CD4-positive, alpha-beta T cell (primary cell): ENCODE measurements at regions not wholly inside any gene's neighbourhood (a gene's known extent, or its start where the extent isn't known, plus 50 kb on each side); places are given as distances from the start of the nearest gene placed in this dataset.
"Not testable (repeated sequence)": the region's sequence is repeated elsewhere in the genome, so short reads cannot be mapped to it uniquely, and the experiment has no call there.

ENCODE experiments used
- ATAC-seq: fragments of 200-7000 bp; cut with Tn5 transposase; one replicate; pipeline ENCODE4 v1.10.0; 2022; ENCODE audit warnings: mild to moderate bottlenecking; ENCODE audit not compliant: poor library complexity
- CTCF ChIA-PET: fragments of 350-600 bp; sonication (Branson Sonifier 250); formaldehyde crosslinking; loops from one replicate; lab custom pipeline; 2021; ENCODE audit warnings: antibody characterized with exemption, inconsistent platforms; lab: Charles Lee
- POLR2A ChIA-PET: fragments of 350-600 bp; sonication (Branson Sonifier 250); formaldehyde crosslinking; loops from one replicate; lab custom pipeline; 2021; ENCODE audit warnings: antibody characterized with exemption, inconsistent platforms; lab: Charles Lee
- DNase-seq, 14 experiments: peaks; one replicate each; pipeline ENCODE4 v3.0.0-alpha.2; 2013 to 2020; ENCODE audit warnings: mixed read lengths in 2 of 14
- H3K27ac ChIP-seq, 2 donors: one replicate each; pipeline versions ENCODE4 v1.5.1 to v1.7.0; 2013; ENCODE audit warnings: low read length in 2 of 2, low read depth in 1 of 2, mild to moderate bottlenecking in 1 of 2
- H3K27me3 ChIP-seq, 2 experiments: 1 replicate in 1 of 2; 2 replicates in 1 of 2; pipeline versions ENCODE4 v1.6.1 to v1.7.0; 2013; ENCODE audit warnings: low read length in 2 of 2, control low read depth in 1 of 2, mild to moderate bottlenecking in 1 of 2, moderate library complexity in 1 of 2; ENCODE audit not compliant: insufficient read depth in 2 of 2, control insufficient read depth in 1 of 2
- H3K36me3 ChIP-seq: one replicate; pipeline ENCODE4 v1.6.1; 2013; ENCODE audit warnings: low read length, control low read depth; ENCODE audit not compliant: insufficient read depth
- H3K4me1 ChIP-seq: one replicate; pipeline ENCODE4 v1.6.1; 2013; ENCODE audit warnings: low read length, control low read depth; ENCODE audit not compliant: insufficient read depth
- H3K4me3 ChIP-seq: one replicate; pipeline ENCODE4 v1.5.1; 2013; ENCODE audit warnings: mild to moderate bottlenecking, low read length, moderate library complexity
- H3K9me3 ChIP-seq, 2 experiments: 1 replicate in 1 of 2; 2 replicates in 1 of 2; pipeline versions ENCODE4 v1.6.1 to v1.7.0; 2013; ENCODE audit warnings: low read length in 2 of 2, mild to moderate bottlenecking in 2 of 2, control low read depth in 1 of 2, moderate library complexity in 1 of 2; ENCODE audit not compliant: control insufficient read depth in 1 of 2, insufficient read depth in 1 of 2
- H3K27ac Mint-ChIP-seq: one replicate; pipeline ENCODE4 v1.8.0; 2020; ENCODE audit warnings: mixed read lengths
- H3K27me3 Mint-ChIP-seq: one replicate; pipeline ENCODE4 v1.8.0; 2021; ENCODE audit warnings: mixed read lengths
- H3K36me3 Mint-ChIP-seq: one replicate; pipeline ENCODE4 v1.8.0; 2021; ENCODE audit warnings: low read depth, mixed read lengths
- H3K4me1 Mint-ChIP-seq: one replicate; pipeline ENCODE4 v1.8.0; 2021; ENCODE audit warnings: low read depth, mixed read lengths
- H3K4me3 Mint-ChIP-seq: one replicate; pipeline ENCODE4 v1.8.0; 2020; ENCODE audit warnings: mild to moderate bottlenecking, mixed read lengths
- H3K9me3 Mint-ChIP-seq: one replicate; pipeline ENCODE4 v1.8.0; 2020; ENCODE audit warnings: mixed read lengths
- intact Hi-C, 2 experiments: fragments of 100-400 bp; cut with DNase I in 1 of 2; cut with micrococcal nuclease in 1 of 2; formaldehyde crosslinking; loops; one replicate each; pipeline versions ENCODE4 v1.15.1 to v1.9.0; 2023 to 2025; cut with DNase I, micrococcal nuclease
- TF ChIP-seq, protein P1 (sequence below): fragments of 200-600 bp; IDR thresholded peaks from one replicate; pipeline ENCODE4 v1.8.0; 2022; ENCODE audit warnings: antibody characterized with exemption, mild to moderate bottlenecking

DNA sequence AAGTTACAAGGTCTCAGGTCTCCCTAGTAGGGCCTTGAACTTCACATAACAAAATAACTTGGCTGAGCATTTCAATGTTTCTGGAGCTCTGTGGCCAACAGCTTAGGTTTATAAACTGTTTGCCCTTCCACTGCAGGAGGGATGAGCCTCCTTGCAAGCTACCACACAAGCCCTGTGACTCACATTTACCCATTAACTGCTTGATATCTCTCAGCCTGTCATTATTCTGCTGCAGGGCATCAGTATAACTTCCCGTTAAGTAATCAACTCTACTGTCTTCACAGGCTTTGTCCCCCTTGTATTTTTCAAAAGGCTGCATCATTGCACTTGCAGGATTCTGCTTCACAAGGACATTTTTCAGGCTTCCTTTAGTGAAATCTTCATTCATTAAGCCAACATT is 151.7 kb upstream of the CXCL13 start:
- Histone ChIP-seq H3K9me3 (no peaks in the 10 kb centered on the region), H3K4me1 (no peaks in the 10 kb centered on the region), H3K27ac (no peak overlapping the region), H3K4me3 (no peak overlapping the region), H3K27me3 (peaks cover 0 to 6% of the 10 kb centered on the region in 2 experiments), H3K36me3 (no peaks in the 10 kb centered on the region)
- no peak overlapping the region for H3K4me3 Mint-ChIP-seq
- ChIA-PET CTCF (no interaction called here), POLR2A (no interaction called here)
- no peaks in the 10 kb centered on the region for H3K36me3 Mint-ChIP-seq
- intact Hi-C loops: no loop called here
- ATAC-seq: no peak
- H3K27ac Mint-ChIP-seq: no peak overlapping the region
- TF ChIP-seq, protein P1, sequence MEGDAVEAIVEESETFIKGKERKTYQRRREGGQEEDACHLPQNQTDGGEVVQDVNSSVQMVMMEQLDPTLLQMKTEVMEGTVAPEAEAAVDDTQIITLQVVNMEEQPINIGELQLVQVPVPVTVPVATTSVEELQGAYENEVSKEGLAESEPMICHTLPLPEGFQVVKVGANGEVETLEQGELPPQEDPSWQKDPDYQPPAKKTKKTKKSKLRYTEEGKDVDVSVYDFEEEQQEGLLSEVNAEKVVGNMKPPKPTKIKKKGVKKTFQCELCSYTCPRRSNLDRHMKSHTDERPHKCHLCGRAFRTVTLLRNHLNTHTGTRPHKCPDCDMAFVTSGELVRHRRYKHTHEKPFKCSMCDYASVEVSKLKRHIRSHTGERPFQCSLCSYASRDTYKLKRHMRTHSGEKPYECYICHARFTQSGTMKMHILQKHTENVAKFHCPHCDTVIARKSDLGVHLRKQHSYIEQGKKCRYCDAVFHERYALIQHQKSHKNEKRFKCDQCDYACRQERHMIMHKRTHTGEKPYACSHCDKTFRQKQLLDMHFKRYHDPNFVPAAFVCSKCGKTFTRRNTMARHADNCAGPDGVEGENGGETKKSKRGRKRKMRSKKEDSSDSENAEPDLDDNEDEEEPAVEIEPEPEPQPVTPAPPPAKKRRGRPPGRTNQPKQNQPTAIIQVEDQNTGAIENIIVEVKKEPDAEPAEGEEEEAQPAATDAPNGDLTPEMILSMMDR: no peak
- no peak for DNase-seq
- no peaks in the 10 kb centered on the region for H3K9me3 Mint-ChIP-seq
- peaks cover 2% of the 10 kb centered on the region for H3K27me3 Mint-ChIP-seq
- no peaks in the 10 kb centered on the region for H3K4me1 Mint-ChIP-seq

DNA sequence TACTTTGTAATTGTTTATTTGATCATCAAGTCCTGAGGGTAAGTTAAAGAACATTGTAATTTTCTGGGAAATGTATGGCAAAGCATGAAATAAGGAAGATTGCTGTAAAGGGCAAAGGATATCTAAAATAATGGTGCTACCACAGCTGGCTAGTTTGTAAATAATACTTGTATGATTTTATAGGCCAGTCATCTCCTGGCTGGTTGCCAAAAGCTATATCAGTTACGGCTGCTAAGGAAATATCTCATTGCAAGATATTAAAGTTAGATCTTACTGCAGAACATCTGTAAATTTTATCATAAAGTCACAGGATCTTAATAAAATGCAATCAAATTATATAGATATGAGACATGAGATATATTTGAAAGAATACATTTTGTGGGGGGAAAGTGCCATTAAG is 150.8 kb upstream of the CXCL13 start:
- Mint-ChIP-seq H3K9me3 (no peaks in the 10 kb centered on the region), H3K36me3 (no peaks in the 10 kb centered on the region), H3K27ac (no peak overlapping the region), H3K4me1 (no peaks in the 10 kb centered on the region), H3K4me3 (no peak overlapping the region), H3K27me3 (no peaks in the 10 kb centered on the region)
- DNase-seq (no peak), ATAC-seq (no peak)
- POLR2A ChIA-PET: no interaction called here
- H3K27ac ChIP-seq: no peak overlapping the region
- TF ChIP-seq, protein P1: no peak
- CTCF ChIA-PET: no interaction called here
- H3K36me3 ChIP-seq: no peaks in the 10 kb centered on the region
- intact Hi-C loops: no loop called here
- no peaks in the 10 kb centered on the region for H3K4me1 ChIP-seq
- H3K4me3 ChIP-seq: no peak overlapping the region
- no peaks in the 10 kb centered on the region for H3K27me3 ChIP-seq
- H3K9me3 ChIP-seq: no peaks in the 10 kb centered on the region

DNA sequence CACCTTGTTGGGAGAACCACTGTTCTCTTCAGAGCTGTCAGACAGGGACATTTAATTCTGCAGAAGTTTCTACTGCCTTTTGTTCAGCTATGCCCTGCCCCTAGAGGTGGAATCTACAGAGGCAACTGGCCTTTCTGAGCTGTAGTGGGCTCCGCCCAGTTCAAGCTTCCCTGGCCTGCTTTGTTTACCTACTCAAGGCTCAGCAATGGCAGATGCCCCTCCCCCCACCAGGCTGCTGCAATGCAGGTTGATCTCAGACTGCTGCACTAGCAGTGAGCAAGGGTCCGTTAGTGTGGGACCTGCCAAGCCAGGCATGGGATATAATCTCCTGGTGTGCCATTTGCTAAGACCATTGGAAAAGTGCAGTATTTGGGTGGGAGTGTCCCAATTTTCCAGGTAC is 141.5 kb upstream of the CXCL13 start:
- CTCF ChIA-PET, POLR2A ChIA-PET, H3K27ac ChIP-seq, H3K9me3 Mint-ChIP-seq, H3K4me1 ChIP-seq, DNase-seq, ATAC-seq, H3K4me1 Mint-ChIP-seq, H3K27me3 ChIP-seq, H3K36me3 ChIP-seq, intact Hi-C loops, H3K27ac Mint-ChIP-seq, H3K4me3 ChIP-seq, H3K36me3 Mint-ChIP-seq, H3K4me3 Mint-ChIP-seq: not testable (repeated sequence)
- peaks cover 11% of the 10 kb centered on the region for H3K27me3 Mint-ChIP-seq
- peaks cover 0 to 13% of the 10 kb centered on the region in 2 experiments for H3K9me3 ChIP-seq

DNA sequence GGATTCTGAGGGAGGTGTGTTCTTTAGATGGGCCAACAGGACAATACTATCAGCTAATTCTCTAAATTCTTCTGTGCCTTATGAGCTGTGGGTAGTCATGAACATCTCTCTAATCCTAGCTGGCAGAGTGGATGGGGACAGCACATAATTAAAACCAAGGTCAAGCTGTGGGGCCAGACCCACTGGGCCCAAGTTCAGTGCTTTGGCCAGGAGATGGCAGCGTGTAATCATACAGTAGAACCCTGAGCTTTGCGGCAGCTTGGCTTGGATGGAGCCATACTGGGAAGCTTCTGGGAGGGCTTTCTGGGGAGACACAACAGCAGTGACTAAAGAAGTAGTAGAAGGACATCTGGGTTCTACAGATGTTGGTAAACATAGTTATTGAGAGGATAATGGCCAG is 140.3 kb upstream of the CXCL13 start:
- Histone ChIP-seq H3K36me3 (no peaks in the 10 kb centered on the region), H3K27me3 (peaks cover 0 to 3% of the 10 kb centered on the region in 2 experiments), H3K27ac (no peak overlapping the region), H3K9me3 (peaks cover 0 to 13% of the 10 kb centered on the region in 2 experiments), H3K4me1 (no peaks in the 10 kb centered on the region), H3K4me3 (no peak overlapping the region)
- intact Hi-C loops: no loop called here
- ATAC-seq (no peak), DNase-seq (peak in 1 of 14 experiments; percentile 3)
- Mint-ChIP-seq H3K36me3 (no peaks in the 10 kb centered on the region), H3K4me1 (no peaks in the 10 kb centered on the region), H3K27me3 (peaks cover 11% of the 10 kb centered on the region), H3K9me3 (peaks cover 4% of the 10 kb centered on the region), H3K27ac (no peak overlapping the region), H3K4me3 (no peak overlapping the region)
- TF ChIP-seq, protein P1: no peak
- ChIA-PET CTCF (no interaction called here), POLR2A (no interaction called here)
